ENCODE measurements at regions not wholly inside any gene's neighbourhood (a gene's known extent, or its start where the extent isn't known, plus 50 kb on each side); places are given as distances from the start of the nearest gene placed in this dataset.

DNA sequence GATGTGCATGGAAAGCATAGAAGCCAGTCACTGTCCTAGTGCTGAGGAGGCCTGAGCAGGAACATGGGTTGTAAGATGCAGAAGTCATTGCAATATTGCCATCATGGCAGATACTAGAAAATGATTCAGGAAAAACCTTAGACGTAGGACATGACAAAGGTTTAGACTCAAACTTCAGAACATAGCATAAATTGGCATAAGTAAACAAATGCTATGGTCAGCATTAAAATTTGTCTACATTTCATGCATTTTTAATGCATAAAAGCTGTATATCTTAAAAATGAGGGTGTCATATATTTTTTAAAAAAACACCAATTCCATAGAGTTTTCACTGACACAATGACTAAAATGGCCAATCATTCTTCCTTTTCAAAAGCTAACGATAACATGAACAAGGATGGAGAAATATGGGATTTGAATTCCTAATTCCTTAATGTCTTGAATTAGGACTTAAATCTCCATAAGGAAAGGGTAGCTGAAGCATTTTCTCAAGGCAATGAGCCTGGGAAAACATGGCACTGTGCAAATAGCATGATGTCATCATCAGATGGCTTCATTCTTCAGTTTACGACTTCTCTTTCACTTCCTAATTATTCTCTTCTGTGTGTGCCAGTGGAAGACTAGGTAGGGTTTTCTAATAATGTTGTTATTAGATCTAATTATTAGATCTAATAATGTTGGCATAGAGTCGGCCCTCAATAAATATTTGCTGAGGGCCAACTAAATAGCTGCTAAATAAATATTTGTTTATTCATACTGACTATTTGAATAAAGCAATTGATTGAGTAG is 125.1 kb upstream of the FRG1 start:
- H3K4me3 Mint-ChIP-seq: no peak overlapping the region
- no peak for DNase-seq
- peaks cover 5% of the 10 kb centered on the region for H3K9me3 Mint-ChIP-seq
- no peaks in the 10 kb centered on the region for H3K36me3 Mint-ChIP-seq (ENCODE audit: low read depth)
- intact Hi-C loops (cut with micrococcal nuclease): no loop called here
- H3K27me3 Mint-ChIP-seq: peaks cover 10% of the 10 kb centered on the region
- H3K4me1 Mint-ChIP-seq: no peaks in the 10 kb centered on the region
- no peak overlapping the region for H3K27ac Mint-ChIP-seq

GRCh38 chr4:189822326-189822725 is 118.3 kb upstream of the FRG1 start:
- intact Hi-C loops (cut with micrococcal nuclease): no loop called here
- no peaks in the 10 kb centered on the region for H3K36me3 Mint-ChIP-seq (ENCODE audit: low read depth)

DNA sequence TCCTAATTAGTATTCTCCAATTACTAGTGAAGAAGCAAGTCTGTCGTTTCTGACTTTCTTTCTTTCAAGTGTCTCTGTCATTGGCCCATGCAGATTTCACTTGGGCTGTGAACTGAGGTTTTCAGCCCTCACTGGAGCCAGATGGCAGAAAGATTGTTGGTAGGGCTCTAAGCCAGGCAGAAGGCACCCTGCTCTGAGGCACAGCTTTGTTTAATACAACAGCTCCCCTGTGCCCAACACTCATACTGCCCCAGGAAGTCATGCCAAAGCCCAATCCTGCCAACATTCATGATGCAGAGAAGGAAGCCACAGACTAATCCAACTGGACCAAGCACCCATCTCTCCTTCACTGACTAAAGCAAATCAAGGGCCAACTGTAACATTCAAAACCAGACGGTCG is 117.1 kb upstream of the FRG1 start:
- Mint-ChIP-seq H3K4me1 (no peaks in the 10 kb centered on the region), H3K27me3 (no peaks in the 10 kb centered on the region), H3K36me3 (ENCODE audit: low read depth) (no peaks in the 10 kb centered on the region), H3K9me3 (no peaks in the 10 kb centered on the region), H3K27ac (no peak overlapping the region), H3K4me3 (no peak overlapping the region)
- no peak for DNase-seq
- intact Hi-C loops (cut with micrococcal nuclease): no loop called here

More at GRCh38 chr4:189822326-189822725, 118.3 kb upstream of the FRG1 start:
- no peak overlapping the region for H3K27ac Mint-ChIP-seq
- H3K27me3 Mint-ChIP-seq: no peaks in the 10 kb centered on the region
- no peak overlapping the region for H3K4me3 Mint-ChIP-seq
- no peak for DNase-seq
- H3K4me1 Mint-ChIP-seq: no peaks in the 10 kb centered on the region
- no peaks in the 10 kb centered on the region for H3K9me3 Mint-ChIP-seq

- DNase-seq: no peak
- Mint-ChIP-seq H3K27me3 (no peaks in the 10 kb centered on the region), H3K9me3 (no peaks in the 10 kb centered on the region), H3K4me3 (no peak overlapping the region), H3K27ac (no peak overlapping the region), H3K36me3 (ENCODE audit: low read depth) (no peaks in the 10 kb centered on the region), H3K4me1 (no peaks in the 10 kb centered on the region)
- intact Hi-C loops (cut with micrococcal nuclease): no loop called here
Observed at GRCh38 chr4:189825466-189825865, 115.2 kb upstream of the FRG1 start.

DNA sequence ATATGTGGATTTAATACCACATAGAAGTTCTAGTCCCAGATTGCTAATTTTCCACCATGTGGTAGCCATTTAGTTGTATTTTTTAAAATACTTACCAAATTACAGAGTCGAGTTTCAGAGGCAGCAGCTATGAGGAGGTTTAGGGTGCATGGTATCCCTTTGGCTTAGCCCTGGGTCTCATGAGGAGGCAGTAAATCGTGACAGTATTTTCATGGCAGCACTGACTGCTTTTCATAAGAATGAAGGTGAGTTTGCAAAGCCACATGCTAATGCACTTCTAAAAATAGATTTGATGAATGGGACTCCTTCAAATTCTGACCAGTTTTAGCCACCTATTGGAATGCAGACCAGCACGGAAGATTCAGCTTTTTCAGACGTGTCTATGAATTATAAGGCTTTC is 114.0 kb upstream of the FRG1 start:
- H3K27me3 Mint-ChIP-seq: no peaks in the 10 kb centered on the region

DNA sequence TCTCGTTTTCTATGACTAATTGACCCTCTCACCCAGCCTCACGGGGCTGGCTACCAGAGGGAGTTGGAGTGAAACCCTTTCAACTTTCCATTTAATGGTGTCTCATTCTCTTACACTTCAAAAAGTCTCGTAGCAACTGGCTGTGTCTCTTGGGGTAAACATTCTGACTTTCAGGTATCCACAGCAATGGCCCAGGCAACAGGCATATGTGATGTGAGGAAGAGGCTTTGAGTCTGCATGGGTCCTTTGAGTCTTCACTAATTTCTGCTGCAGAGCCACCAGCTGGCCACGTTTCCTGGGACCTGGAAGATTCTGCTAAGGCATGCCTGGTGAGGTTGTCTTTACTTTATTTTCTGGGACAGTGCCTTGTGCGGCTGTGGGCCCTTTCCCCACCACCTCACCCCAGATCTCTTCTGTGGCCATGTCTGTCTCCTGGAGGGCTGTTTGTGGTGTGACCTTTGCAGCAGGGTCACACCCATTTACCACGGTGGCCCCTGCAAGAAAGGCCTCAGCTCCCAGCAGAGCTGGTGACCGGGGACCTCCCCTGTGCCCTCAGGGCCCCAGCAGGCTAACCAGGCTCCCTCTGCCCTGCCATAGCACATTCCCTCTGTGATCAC is 112.5 kb upstream of the FRG1 start:
- DNase-seq: no peak
- Mint-ChIP-seq H3K4me3 (no peak overlapping the region), H3K27ac (no peak overlapping the region), H3K27me3 (no peaks in the 10 kb centered on the region), H3K36me3 (ENCODE audit: low read depth) (no peaks in the 10 kb centered on the region), H3K9me3 (no peaks in the 10 kb centered on the region), H3K4me1 (no peaks in the 10 kb centered on the region)
- intact Hi-C loops (cut with micrococcal nuclease): no loop called here

More for the DNA sequence above, 114.0 kb upstream of the FRG1 start:
- Mint-ChIP-seq H3K9me3 (no peaks in the 10 kb centered on the region), H3K27ac (no peak overlapping the region), H3K4me1 (no peaks in the 10 kb centered on the region), H3K36me3 (ENCODE audit: low read depth) (no peaks in the 10 kb centered on the region), H3K4me3 (no peak overlapping the region)
- no peak for DNase-seq
- intact Hi-C loops (cut with micrococcal nuclease): no loop called here

DNA sequence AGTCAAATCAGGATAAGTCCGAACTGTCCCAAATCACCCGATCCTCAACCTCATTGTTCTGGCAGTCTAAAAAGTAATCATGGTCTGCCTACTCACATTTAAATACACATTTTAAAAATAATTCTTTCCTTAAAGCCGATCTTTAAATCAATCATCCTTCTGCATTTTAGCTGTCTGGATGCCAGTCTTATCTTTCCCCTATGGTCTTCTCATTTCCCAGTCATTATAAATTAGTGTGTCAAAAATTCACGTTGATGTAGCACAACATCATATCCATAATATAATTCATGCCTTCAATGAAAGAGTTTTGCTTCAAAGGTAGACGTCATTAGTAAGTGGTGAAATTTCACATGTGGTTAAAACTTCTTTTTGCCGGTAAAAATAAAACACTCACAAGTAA is 108.1 kb upstream of the FRG1 start:
- H3K36me3 Mint-ChIP-seq (ENCODE audit: low read depth): no peaks in the 10 kb centered on the region
- no peak for DNase-seq
- H3K4me1 Mint-ChIP-seq: no peaks in the 10 kb centered on the region
- no peak overlapping the region for H3K27ac Mint-ChIP-seq
- no peak overlapping the region for H3K4me3 Mint-ChIP-seq
- no peaks in the 10 kb centered on the region for H3K27me3 Mint-ChIP-seq
- H3K9me3 Mint-ChIP-seq: no peaks in the 10 kb centered on the region
- intact Hi-C loops (cut with micrococcal nuclease): no loop called here

DNA sequence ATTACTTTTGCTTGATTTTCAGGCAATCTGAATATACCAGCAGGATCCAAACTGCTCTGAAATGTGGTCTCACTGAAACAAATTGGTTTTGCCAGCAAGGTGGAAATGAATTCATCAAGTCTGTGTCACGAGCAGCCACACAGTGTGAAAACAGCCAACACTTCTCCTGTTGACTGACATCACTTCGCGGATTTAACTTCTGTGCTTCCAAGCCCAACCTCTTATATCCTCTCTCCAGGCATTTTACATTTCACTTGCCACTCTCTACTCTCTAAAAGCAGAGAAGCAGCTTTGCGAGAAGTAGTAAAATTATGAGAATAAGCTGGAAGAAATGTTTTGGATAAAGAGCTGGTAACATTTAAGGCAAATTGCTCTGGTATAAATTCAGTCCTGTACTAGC is 106.1 kb upstream of the FRG1 start:
- Mint-ChIP-seq H3K27me3 (no peaks in the 10 kb centered on the region), H3K4me3 (no peak overlapping the region), H3K4me1 (no peaks in the 10 kb centered on the region), H3K36me3 (ENCODE audit: low read depth) (no peaks in the 10 kb centered on the region), H3K27ac (no peak overlapping the region), H3K9me3 (no peaks in the 10 kb centered on the region)
- intact Hi-C loops (cut with micrococcal nuclease): no loop called here
- DNase-seq: no peak

GRCh38 chr4:189835505-189835904 is 105.2 kb upstream of the FRG1 start:
- Mint-ChIP-seq H3K9me3 (no peaks in the 10 kb centered on the region), H3K4me3 (no peak overlapping the region), H3K36me3 (ENCODE audit: low read depth) (no peaks in the 10 kb centered on the region), H3K4me1 (no peaks in the 10 kb centered on the region), H3K27ac (no peak overlapping the region), H3K27me3 (no peaks in the 10 kb centered on the region)
- DNase-seq: no peak
- intact Hi-C loops (cut with micrococcal nuclease): no loop called here

DNA sequence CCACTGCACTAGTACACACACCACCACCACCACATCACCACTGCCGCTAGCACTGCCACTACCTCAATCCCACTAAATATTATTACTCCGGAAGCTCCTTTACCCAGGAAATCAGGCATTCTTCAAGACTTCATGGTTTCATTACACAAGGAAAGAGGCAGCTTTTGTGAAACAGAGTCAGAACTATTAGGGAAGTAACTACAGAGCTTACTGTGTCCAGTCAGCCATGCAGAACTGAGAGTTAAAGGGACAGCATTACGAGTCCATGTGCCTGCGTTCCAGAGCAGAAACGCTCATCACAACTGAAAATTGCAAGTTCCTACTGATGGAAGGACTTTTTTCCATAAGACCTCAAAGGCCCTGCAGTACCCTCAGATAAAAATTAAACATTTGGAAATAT is 103.2 kb upstream of the FRG1 start:
- intact Hi-C loops (cut with micrococcal nuclease): no loop called here
- Mint-ChIP-seq H3K4me1 (no peaks in the 10 kb centered on the region), H3K4me3 (no peak overlapping the region), H3K36me3 (ENCODE audit: low read depth) (no peaks in the 10 kb centered on the region), H3K9me3 (no peaks in the 10 kb centered on the region), H3K27ac (no peak overlapping the region), H3K27me3 (no peaks in the 10 kb centered on the region)
- no peak for DNase-seq

- Mint-ChIP-seq H3K27ac (no peak overlapping the region), H3K4me3 (no peak overlapping the region), H3K36me3 (ENCODE audit: low read depth) (no peaks in the 10 kb centered on the region), H3K27me3 (no peaks in the 10 kb centered on the region), H3K4me1 (no peaks in the 10 kb centered on the region), H3K9me3 (no peaks in the 10 kb centered on the region)
- no peak for DNase-seq
- intact Hi-C loops (cut with micrococcal nuclease): no loop called here
Observed at GRCh38 chr4:189838821-189839497, 101.7 kb upstream of the FRG1 start.

- Mint-ChIP-seq H3K36me3 (ENCODE audit: low read depth) (no peaks in the 10 kb centered on the region), H3K27me3 (no peaks in the 10 kb centered on the region), H3K4me3 (no peak overlapping the region), H3K27ac (no peak overlapping the region), H3K9me3 (no peaks in the 10 kb centered on the region), H3K4me1 (no peaks in the 10 kb centered on the region)
- intact Hi-C loops (cut with micrococcal nuclease): no loop called here
- no peak for DNase-seq
Observed at GRCh38 chr4:189840356-189840755, 100.3 kb upstream of the FRG1 start.

DNA sequence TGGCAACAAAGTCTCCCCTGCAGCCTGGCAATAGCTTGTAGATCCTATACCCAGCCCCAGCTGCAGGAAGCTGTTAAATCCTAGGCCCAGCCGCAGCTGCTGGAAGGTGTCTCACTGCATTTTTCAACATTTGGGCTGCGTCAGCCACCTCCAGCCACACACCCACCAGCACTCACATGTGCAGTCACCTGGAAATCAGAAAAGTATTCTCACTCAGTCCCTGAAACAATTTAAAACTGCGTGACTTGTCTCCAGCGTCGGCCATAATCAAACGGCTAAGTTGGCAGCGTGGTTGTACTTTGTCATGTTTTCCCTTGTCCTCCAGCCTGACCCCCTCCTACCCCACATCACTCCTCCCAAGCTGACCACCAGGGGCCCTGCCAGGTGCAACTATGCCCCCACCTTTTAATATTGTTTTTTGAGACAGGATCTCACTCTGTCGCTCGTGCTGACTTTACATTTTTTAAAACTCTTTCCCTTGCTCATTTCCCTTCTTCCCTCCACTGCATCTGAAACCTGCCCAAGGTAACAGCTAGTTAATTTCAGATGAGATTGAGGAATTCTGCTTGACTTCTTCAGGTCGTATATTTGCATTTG is 97.2 kb upstream of the FRG1 start:
- Mint-ChIP-seq H3K9me3 (no peaks in the 10 kb centered on the region), H3K4me3 (no peak overlapping the region), H3K27me3 (no peaks in the 10 kb centered on the region), H3K4me1 (no peaks in the 10 kb centered on the region), H3K36me3 (ENCODE audit: low read depth) (no peaks in the 10 kb centered on the region), H3K27ac (no peak overlapping the region)
- intact Hi-C loops (cut with micrococcal nuclease): no loop called here
- no peak for DNase-seq

GRCh38 chr4:189845145-189845846 is 95.4 kb upstream of the FRG1 start:
- Mint-ChIP-seq H3K4me3 (no peak overlapping the region), H3K36me3 (ENCODE audit: low read depth) (no peaks in the 10 kb centered on the region), H3K9me3 (no peaks in the 10 kb centered on the region), H3K27me3 (no peaks in the 10 kb centered on the region), H3K4me1 (no peaks in the 10 kb centered on the region), H3K27ac (no peak overlapping the region)
- intact Hi-C loops (cut with micrococcal nuclease): no loop called here
- DNase-seq: no peak

All from activated CD4-positive, alpha-beta T cell treated with anti-CD3 and anti-CD28 coated beads, Interleukin-2, amount 10 ng/mL, durations not matched to agents 24 days and 14 days (primary cell).